ENCODE measurements at regions not wholly inside any gene's neighbourhood (a gene's known extent, or its start where the extent isn't known, plus 50 kb on each side); places are given as distances from the start of the nearest gene placed in this dataset.

GRCh38 chr1:214857716-214858115 is 224.8 kb upstream of the KCNK2 start:
- no peaks in the 10 kb centered on the region for H3K9me3 ChIP-seq (ENCODE audit: control insufficient read depth, insufficient read depth, low read length)
- no peak overlapping the region for H3K27ac ChIP-seq (ENCODE audit: insufficient read depth, low read length)
- no peaks in the 10 kb centered on the region for H3K27me3 ChIP-seq (ENCODE audit: control insufficient read depth, insufficient read depth, low read length)
- dilution Hi-C loops (cut with HindIII; ENCODE audit: low sequenced_read_pairs, unreplicated experiment) (no loop called here), in situ Hi-C loops (cut with MboI; ENCODE audit: low sequenced_read_pairs) (no loop called here), intact Hi-C loops (cut with micrococcal nuclease) (no loop called here)
- no peak overlapping the region; the same call in 1 of the 2 replicates for H3K4me2 ChIP-seq (ENCODE audit: low read depth, low read length)
- H4K5ac ChIP-seq (ENCODE audit: low read depth, low read length), result no peak overlapping the region
- H2AFZ ChIP-seq (replicated peaks; ENCODE audit: low read length, poor library complexity), result no peak overlapping the region
- no peak overlapping the region for H3K9ac ChIP-seq (ENCODE audit: low read depth, low read length)
- no peak overlapping the region for H3K56ac ChIP-seq (ENCODE audit: extremely low read depth, insufficient read depth, low read length)
- H3K4ac ChIP-seq (ENCODE audit: low read depth, low read length), result no peak overlapping the region
- ATAC-seq (ENCODE audit: low read depth) (no peak), DNase-seq (no peak)
- H2BK5ac ChIP-seq (ENCODE audit: low read depth, low read length, poor library complexity, severe bottlenecking), result no peak overlapping the region
- H3K79me1 ChIP-seq (ENCODE audit: low read depth in 1 of 2, low read length in 2 of 2), result no peaks in the 10 kb centered on the region
- no peak overlapping the region for H4K8ac ChIP-seq (ENCODE audit: low read depth in 2 of 2, low read length in 2 of 2)
- no peak overlapping the region; the same call in 1 of the 2 replicates for H3K18ac ChIP-seq (ENCODE audit: low read depth, low read length)
- H2AK9ac ChIP-seq (replicated peaks; ENCODE audit: low read depth, low read length, poor library complexity), result no peak overlapping the region
- no peaks in the 10 kb centered on the region; the same call in 1 of the 2 replicates for H3K9me1 ChIP-seq (ENCODE audit: insufficient read depth, low read length)
- no peaks in the 10 kb centered on the region for H3K36me3 ChIP-seq (ENCODE audit: control insufficient read depth, insufficient read depth, low read length)
- no peak for TF ChIP-seq CHD1 (IDR thresholded peaks at IDR 0.05; ENCODE audit: low read depth, low read length)
- no peak overlapping the region for H3K23ac ChIP-seq (ENCODE audit: low read depth, low read length)
- no peak overlapping the region for H2BK20ac ChIP-seq (ENCODE audit: low read depth, low read length)
- H4K91ac ChIP-seq (ENCODE audit: insufficient read depth, low read depth, low read length), result no peak overlapping the region
- H2BK15ac ChIP-seq (ENCODE audit: low read depth, low read length), result no peak overlapping the region
- ChIA-PET POLR2A (ENCODE audit: unreplicated experiment) (no interaction called here), CTCF (no interaction called here)
- H3K4me3 ChIP-seq (ENCODE audit: insufficient read depth, low read depth, low read length), result no peak overlapping the region
- no peak overlapping the region for H2BK120ac ChIP-seq (ENCODE audit: low read depth, low read length)
- no TSS peak for BruUV-seq (replicated peaks)
- no peaks in the 10 kb centered on the region for H4K20me1 ChIP-seq (ENCODE audit: insufficient read depth, low read length)
- no peak overlapping the region for H3K14ac ChIP-seq (replicated peaks; ENCODE audit: low read depth, low read length)
- H2AK5ac ChIP-seq (ENCODE audit: low read depth, low read length), result no peak overlapping the region
- no CpG with 5 or more reads among the region's 3 CpGs for WGBS, 2 experiments (ENCODE audit: extremely low coverage in 2 of 2, insufficient read length in 1 of 2)
- peaks cover 2% of the 10 kb centered on the region for H3K4me1 ChIP-seq (ENCODE audit: control insufficient read depth, insufficient read depth, low read length)

Data from IMR-90 (cell line).